Gastroesophageal sphincter (tissue), 4 donors: ENCODE measurements at regions not wholly inside any gene's neighbourhood (a gene's known extent, or its start where the extent isn't known, plus 50 kb on each side); places are given as distances from the start of the nearest gene placed in this dataset.

Source experiments
- ATAC-seq: fragments of 150-250 bp; one replicate; pipeline ENCODE4 v1.9.1; 2016; ENCODE audit warnings: mild to moderate bottlenecking, moderate library complexity
- H3K27ac ChIP-seq, 4 donors: fragments of 200-600 bp; sonication (generic) in 3 of 4; 1 replicate in 3 of 4; 2 replicates in 1 of 4; pipeline ENCODE4 v1.5.1; 2016 to 2019
- H3K27me3 ChIP-seq: fragments of 200-600 bp; sonication (generic); one replicate; pipeline ENCODE4 v1.5.1; 2019
- H3K36me3 ChIP-seq, 2 donors: fragments of 200-600 bp; sonication (generic); one replicate each; pipeline ENCODE4 v1.5.1; 2019; ENCODE audit warnings: control low read depth in 1 of 2
- H3K4me1 ChIP-seq, 3 donors: fragments of 200-600 bp; sonication (generic); 1 replicate in 2 of 3; 2 replicates in 1 of 3; pipeline ENCODE4 v1.5.1; 2016 to 2019; ENCODE audit warnings: control low read depth in 2 of 3
- H3K4me3 ChIP-seq, 2 donors: fragments of 200-600 bp; sonication (generic); one replicate each; pipeline ENCODE4 v1.5.1; 2019; ENCODE audit warnings: mild to moderate bottlenecking in 1 of 2, moderate library complexity in 1 of 2
- H3K9me3 ChIP-seq, 3 donors: fragments of 200-600 bp; sonication (generic); one replicate each; pipeline ENCODE4 v1.5.1; 2017 to 2019; ENCODE audit warnings: control low read depth in 2 of 3
- CTCF ChIP-seq, 4 experiments: fragments of 200-600 bp in 2 of 4; fragments of 450-650 bp in 2 of 4; sonication (generic) in 1 of 4; IDR thresholded peaks; one replicate each; pipeline ENCODE4 v1.5.1; 2017 to 2019; ENCODE audit warnings: antibody characterized with exemption in 4 of 4, mild to moderate bottlenecking in 2 of 4, moderate library complexity in 2 of 4
- EP300 ChIP-seq: sonication (generic); formaldehyde crosslinking; IDR thresholded peaks from one replicate; pipeline ENCODE4 v1.6.1; 2017; ENCODE audit warnings: antibody characterized with exemption, mild to moderate bottlenecking
- POLR2A ChIP-seq, 2 donors: fragments of 450-650 bp; IDR thresholded peaks; one replicate each; pipeline ENCODE4 v1.6.1; 2017; ENCODE audit warnings: antibody characterized with exemption in 2 of 2, mild to moderate bottlenecking in 2 of 2, moderate library complexity in 1 of 2
- POLR2AphosphoS5 ChIP-seq: sonication (generic); formaldehyde crosslinking; IDR thresholded peaks from one replicate; pipeline ENCODE4 v1.6.1; 2017; ENCODE audit warnings: antibody characterized with exemption
- WGBS, 2 donors: methylation state at CpG; one replicate each; pipeline ENCODE4 v1.1.5; 2018; ENCODE audit warnings: low coverage in 1 of 2; 5-methylcytosine and 5-hydroxymethylcytosine counted together

- no peak for TF ChIP-seq POLR2A (IDR thresholded peaks at IDR 0.05)
- TF ChIP-seq POLR2AphosphoS5, result no peak
- no peak for TF ChIP-seq EP300
- TF ChIP-seq CTCF (IDR thresholded peaks at IDR 0.05), result no peak
- Histone ChIP-seq H3K9me3 (peaks cover 0 to 15% (median 0%) of the 10 kb centered on the region in 3 donors), H3K4me1 (no peaks in the 10 kb centered on the region), H3K27me3 (no peaks in the 10 kb centered on the region), H3K4me3 (no peak overlapping the region), H3K27ac (no peak overlapping the region), H3K36me3 (no peaks in the 10 kb centered on the region)
- ATAC-seq, result no peak
These were observed 238.3 kb upstream of the C1orf87 start for GRCh38 chr1:60311838-60312237.

- H3K27me3 ChIP-seq, result no peaks in the 10 kb centered on the region
- H3K9me3 ChIP-seq, result peaks cover 0 to 17% (median 0%) of the 10 kb centered on the region in 3 donors
- no peak for ATAC-seq
- TF ChIP-seq POLR2A (IDR thresholded peaks at IDR 0.05) (no peak), CTCF (IDR thresholded peaks at IDR 0.05) (no peak), EP300 (no peak), POLR2AphosphoS5 (no peak)
- no peaks in the 10 kb centered on the region for H3K4me1 ChIP-seq
- no peak overlapping the region for H3K4me3 ChIP-seq
- no peak overlapping the region for H3K27ac ChIP-seq
- 83 to 88% methylated on average over 4 to 5 of the region's 5 CpGs for WGBS, 2 donors
- no peaks in the 10 kb centered on the region for H3K36me3 ChIP-seq
These were observed 226.0 kb upstream of the C1orf87 start for GRCh38 chr1:60299581-60299980.

- ATAC-seq, result no peak
- no peak overlapping the region for H3K27ac ChIP-seq
- no peak overlapping the region for H3K4me3 ChIP-seq
- 89 to 91% methylated on average over 3 of the region's 3 CpGs for WGBS, 2 donors
- no peaks in the 10 kb centered on the region for H3K4me1 ChIP-seq
- TF ChIP-seq CTCF (IDR thresholded peaks at IDR 0.05) (no peak), POLR2A (IDR thresholded peaks at IDR 0.05) (no peak), POLR2AphosphoS5 (no peak), EP300 (no peak)
- peaks cover 0 to 14% (median 0%) of the 10 kb centered on the region in 3 donors for H3K9me3 ChIP-seq
- H3K36me3 ChIP-seq, result no peaks in the 10 kb centered on the region
- no peaks in the 10 kb centered on the region for H3K27me3 ChIP-seq
These were observed 224.7 kb upstream of the C1orf87 start for GRCh38 chr1:60298290-60298689.

- no peak overlapping the region for H3K27ac ChIP-seq
- TF ChIP-seq CTCF (IDR thresholded peaks at IDR 0.05), result no peak
- no peak for TF ChIP-seq POLR2A (IDR thresholded peaks at IDR 0.05)
- no peak for TF ChIP-seq EP300
- no peak for TF ChIP-seq POLR2AphosphoS5
- H3K36me3 ChIP-seq, result no peaks in the 10 kb centered on the region
- 79 to 83% methylated on average over 2 of the region's 2 CpGs for WGBS, 2 donors
- ATAC-seq, result no peak
- H3K9me3 ChIP-seq, result peaks cover 0 to 4% (median 0%) of the 10 kb centered on the region in 3 donors
- H3K27me3 ChIP-seq, result no peaks in the 10 kb centered on the region
- no peak overlapping the region for H3K4me3 ChIP-seq
- no peaks in the 10 kb centered on the region for H3K4me1 ChIP-seq
These were observed 223.2 kb upstream of the C1orf87 start for GRCh38 chr1:60296794-60297193.

GRCh38 chr1:60292140-60292539 lies 218.6 kb upstream of the C1orf87 start:
- no peaks in the 10 kb centered on the region for H3K4me1 ChIP-seq
- H3K27ac ChIP-seq, result no peak overlapping the region
- no peaks in the 10 kb centered on the region for H3K27me3 ChIP-seq
- TF ChIP-seq POLR2A (IDR thresholded peaks at IDR 0.05) (no peak), CTCF (IDR thresholded peaks at IDR 0.05) (no peak), EP300 (no peak), POLR2AphosphoS5 (no peak)
- no peak overlapping the region for H3K4me3 ChIP-seq
- WGBS, 2 donors, result 25 to 100% methylated on average over 1 of the region's 1 CpG
- H3K9me3 ChIP-seq, result no peaks in the 10 kb centered on the region
- no peaks in the 10 kb centered on the region for H3K36me3 ChIP-seq
- no peak for ATAC-seq
